A549 (cell line): ENCODE measurements at regions not wholly inside any gene's neighbourhood (a gene's known extent, or its start where the extent isn't known, plus 50 kb on each side); places are given as distances from the start of the nearest gene placed in this dataset.

Experiments used
- CTCF ChIP-seq: fragments of >200 bp; sonication (Bioruptor Twin); formaldehyde crosslinking; IDR thresholded peaks from 3 replicates; pipeline ENCODE4 v1.5.1; 2016
- EHMT2 ChIP-seq: fragments of 200-600 bp; sonication (generic); IDR thresholded peaks from 2 replicates; pipeline ENCODE4 v1.6.1; 2016; ENCODE audit warnings: antibody characterized with exemption, low read depth, mild to moderate bottlenecking, moderate library complexity
- SMC3 ChIP-seq: fragments of >200 bp; sonication (Bioruptor Twin); formaldehyde crosslinking; IDR thresholded peaks from 3 replicates; pipeline ENCODE4 v1.6.1; 2018; ENCODE audit warnings: inconsistent platforms

GRCh38 chr4:123478859-123479345 is 82.3 kb downstream of the SPRY1 start:
- TF ChIP-seq CTCF (no peak), EHMT2 (no peak), SMC3 (no peak)
